SK-N-SH (cell line): ENCODE measurements at regions not wholly inside any gene's neighbourhood (a gene's known extent, or its start where the extent isn't known, plus 50 kb on each side); places are given as distances from the start of the nearest gene placed in this dataset.

Source experiments
- EP300 ChIP-seq, 2 experiments: IDR thresholded peaks; 2 replicates each; pipeline versions ENCODE4 v1.4.0 to v1.6.1; 2012; ENCODE audit warnings: borderline replicate concordance in 1 of 2, low read depth in 1 of 2, low read length in 1 of 2
- FOXM1 ChIP-seq: IDR thresholded peaks from 2 replicates; pipeline ENCODE4 v1.4.0; 2012; ENCODE audit warnings: low read depth, mild to moderate bottlenecking
- GATA2 ChIP-seq: sonication (generic); formaldehyde crosslinking; IDR thresholded peaks from 2 replicates; pipeline ENCODE4 v1.5.0; 2020; ENCODE audit warnings: mild to moderate bottlenecking, missing genetic modification reagents
- NRF1 ChIP-seq: IDR thresholded peaks from 2 replicates; pipeline ENCODE4 v1.6.1; 2012; ENCODE audit warnings: low read depth, mild to moderate bottlenecking, low read length
- RCOR1 ChIP-seq: fragments of 150-350 bp; IDR thresholded peaks from 2 replicates; pipeline ENCODE4 v1.6.1; 2017; ENCODE audit warnings: antibody characterized with exemption, low read length
- SMC3 ChIP-seq: IDR thresholded peaks from 2 replicates; pipeline ENCODE4 v1.6.1; 2012; ENCODE audit warnings: low read depth, low read length, improper control_type of control experiment
- TAF1 ChIP-seq: IDR thresholded peaks from 2 replicates; pipeline ENCODE4 v1.6.1; 2012; ENCODE audit warnings: low read depth, mild to moderate bottlenecking, low read length, moderate library complexity, borderline replicate concordance
- TCF12 ChIP-seq: IDR thresholded peaks from 2 replicates; pipeline ENCODE4 v1.4.0; 2012
- YY1 ChIP-seq: IDR thresholded peaks from 2 replicates; pipeline ENCODE4 v1.4.0; 2012; ENCODE audit warnings: low read depth, mild to moderate bottlenecking
- TF ChIP-seq, protein P1 (sequence below): fragments of 200-600 bp; sonication (generic); IDR thresholded peaks from 2 replicates; pipeline ENCODE4 v1.6.1; 2017; ENCODE audit warnings: antibody characterized with exemption, mild to moderate bottlenecking, moderate library complexity

DNA sequence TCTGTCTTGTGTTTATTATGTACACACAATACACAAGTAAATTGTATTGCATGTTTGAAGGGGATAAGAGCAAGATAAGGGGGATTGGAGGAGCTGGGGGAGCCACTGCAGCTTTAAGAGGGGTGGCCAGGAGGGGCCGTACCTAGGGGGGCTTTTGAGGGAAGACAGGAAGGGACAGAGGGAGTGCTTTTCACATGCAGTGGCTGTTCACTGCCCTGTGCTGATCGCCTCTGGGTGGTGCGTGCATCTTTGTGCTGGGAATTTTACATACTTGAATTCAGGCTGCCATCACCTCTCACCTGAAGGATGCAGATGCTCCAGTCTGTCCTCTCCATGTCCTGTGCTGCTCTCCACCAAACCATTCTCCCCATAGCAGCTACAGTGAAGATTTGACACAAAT lies 179.5 kb downstream of the PTPRU start:
- TF ChIP-seq, protein P1, sequence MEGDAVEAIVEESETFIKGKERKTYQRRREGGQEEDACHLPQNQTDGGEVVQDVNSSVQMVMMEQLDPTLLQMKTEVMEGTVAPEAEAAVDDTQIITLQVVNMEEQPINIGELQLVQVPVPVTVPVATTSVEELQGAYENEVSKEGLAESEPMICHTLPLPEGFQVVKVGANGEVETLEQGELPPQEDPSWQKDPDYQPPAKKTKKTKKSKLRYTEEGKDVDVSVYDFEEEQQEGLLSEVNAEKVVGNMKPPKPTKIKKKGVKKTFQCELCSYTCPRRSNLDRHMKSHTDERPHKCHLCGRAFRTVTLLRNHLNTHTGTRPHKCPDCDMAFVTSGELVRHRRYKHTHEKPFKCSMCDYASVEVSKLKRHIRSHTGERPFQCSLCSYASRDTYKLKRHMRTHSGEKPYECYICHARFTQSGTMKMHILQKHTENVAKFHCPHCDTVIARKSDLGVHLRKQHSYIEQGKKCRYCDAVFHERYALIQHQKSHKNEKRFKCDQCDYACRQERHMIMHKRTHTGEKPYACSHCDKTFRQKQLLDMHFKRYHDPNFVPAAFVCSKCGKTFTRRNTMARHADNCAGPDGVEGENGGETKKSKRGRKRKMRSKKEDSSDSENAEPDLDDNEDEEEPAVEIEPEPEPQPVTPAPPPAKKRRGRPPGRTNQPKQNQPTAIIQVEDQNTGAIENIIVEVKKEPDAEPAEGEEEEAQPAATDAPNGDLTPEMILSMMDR = no peak
- TF ChIP-seq FOXM1 = no peak
- TF ChIP-seq TCF12 = no peak
- TF ChIP-seq GATA2 (CRISPR knock-in tag) = no peak
- no peak for TF ChIP-seq SMC3
- TF ChIP-seq TAF1 = no peak
- TF ChIP-seq NRF1 = no peak
- TF ChIP-seq YY1 = no peak
- no peak for TF ChIP-seq RCOR1
- no peak for TF ChIP-seq EP300 (IDR thresholded peaks at IDR 0.05; ENCODE audit: borderline replicate concordance in 1 of 2, low read depth in 1 of 2, low read length in 1 of 2)
